Left cardiac atrium (tissue), 4 donors: ENCODE measurements at regions not wholly inside any gene's neighbourhood (a gene's known extent, or its start where the extent isn't known, plus 50 kb on each side); places are given as distances from the start of the nearest gene placed in this dataset.
A peak's percentile ranks its signal among the peaks of the same experiment; 100 is the strongest.
"Not testable (repeated sequence)": the region's sequence is repeated elsewhere in the genome, so short reads cannot be mapped to it uniquely, and the experiment has no call there.

Source experiments
- ATAC-seq, 2 donors: fragments of 200-7000 bp; cut with Tn5 transposase; one replicate each; pipeline ENCODE4 v1.9.1; 2020; ENCODE audit warnings: mild to moderate bottlenecking in 2 of 2, moderate library complexity in 2 of 2
- DNase-seq: peaks from one replicate; pipeline ENCODE4 v3.0.0-alpha.2; 2020
- intact Hi-C, 2 donors: fragments of 100-400 bp; cut with DNase I; formaldehyde crosslinking; loops; one replicate each; pipeline versions ENCODE4 v1.14.1 to v1.15.1; 2022 to 2023
- donor health status: DM: no; HTN: yes; CAD: no.
- donor health status: DM: no; HTN: yes; CAD: no; lungs with severe emphysema.
- donor health status: DM: yes; HTN: yes; CAD: no.
- donor health status: Dilated cardiomyopathy.

- intact Hi-C loops = loop anchor here (5.0 to 10.0 kb wide), 3 partner anchors 76 to 858 kb away; no protein-coding TSS in a partner anchor
- DNase-seq (no peak), ATAC-seq (no peak)
Measured at GRCh38 chr4:147093206-147093605, 147.5 kb upstream of the TTC29 start.

- ATAC-seq (no peak), DNase-seq (no peak)
- intact Hi-C loops = loop anchor here (5.0 to 10.0 kb wide), 3 partner anchors 77 to 859 kb away; no protein-coding TSS in a partner anchor
Measured at GRCh38 chr4:147094238-147094637, 148.6 kb upstream of the TTC29 start.

- ATAC-seq = peak in 1 of 2 donors; percentile 48
- DNase-seq = no peak
- intact Hi-C loops = loop anchor here in 1 of 2 donors (1.0 to 10.0 kb wide), 3 partner anchors 78 to 862 kb away; no protein-coding TSS in a partner anchor
Measured at GRCh38 chr4:147096667-147097604, 151.3 kb upstream of the TTC29 start.

- intact Hi-C loops = no loop called here
- DNase-seq (no peak), ATAC-seq (no peak)
Measured at GRCh38 chr4:147101678-147102077, 156.0 kb upstream of the TTC29 start.

- ATAC-seq = no peak
- no peak for DNase-seq
- intact Hi-C loops = no loop called here
Measured at GRCh38 chr4:147102596-147102995, 156.9 kb upstream of the TTC29 start.

GRCh38 chr4:147103403-147103946 lies 157.8 kb upstream of the TTC29 start:
- peak; percentile 92 to 97 for ATAC-seq
- intact Hi-C loops = no loop called here
- peak; percentile 66 for DNase-seq

- intact Hi-C loops = loop anchor here in 1 of 2 donors (5.0 kb wide), 1 partner anchor 488 kb away; no protein-coding TSS in a partner anchor
- no peak for ATAC-seq
- DNase-seq = no peak
Measured at GRCh38 chr4:147104768-147105167, 159.1 kb upstream of the TTC29 start.

- ATAC-seq (no peak), DNase-seq (no peak)
- intact Hi-C loops = loop anchor here in 1 of 2 donors (5.0 kb wide), 1 partner anchor 484 kb away; no protein-coding TSS in a partner anchor
Measured at GRCh38 chr4:147108409-147108808, 162.7 kb upstream of the TTC29 start.

GRCh38 chr4:147109800-147110199 lies 164.1 kb upstream of the TTC29 start:
- intact Hi-C loops = loop anchor here (5.0 to 10.0 kb wide), 2 partner anchors 483 to 485 kb away; no protein-coding TSS in a partner anchor
- no peak for ATAC-seq
- no peak for DNase-seq

GRCh38 chr4:147110473-147111367 lies 165.1 kb upstream of the TTC29 start:
- ATAC-seq (peak; percentile 46 to 67), DNase-seq (no peak)
- intact Hi-C loops = loop anchor here in 1 of 2 donors (10.0 kb wide), 1 partner anchor 484 kb away; no protein-coding TSS in a partner anchor

GRCh38 chr4:147112196-147112595 lies 166.5 kb upstream of the TTC29 start:
- not testable (repeated sequence) for DNase-seq, ATAC-seq
- intact Hi-C loops = loop anchor here in 1 of 2 donors (10.0 kb wide), 1 partner anchor 483 kb away; no protein-coding TSS in a partner anchor

GRCh38 chr4:147117431-147117830 lies 171.8 kb upstream of the TTC29 start:
- peak; percentile 21 for DNase-seq
- ATAC-seq = peak; percentile 84 to 97
- intact Hi-C loops = loop anchor here in 1 of 2 donors (10.0 kb wide), 1 partner anchor 477 kb away; no protein-coding TSS in a partner anchor

- ATAC-seq (peak; percentile 79 to 85), DNase-seq (no peak)
- intact Hi-C loops = loop anchor here in 1 of 2 donors (10.0 kb wide), 1 partner anchor 476 kb away; no protein-coding TSS in a partner anchor
Measured at GRCh38 chr4:147118528-147118927, 172.9 kb upstream of the TTC29 start.

- intact Hi-C loops = no loop called here
- ATAC-seq (no peak), DNase-seq (no peak)
Measured at GRCh38 chr4:147122685-147123084, 177.0 kb upstream of the TTC29 start.

- ATAC-seq (no peak), DNase-seq (no peak)
- intact Hi-C loops = no loop called here
Measured at GRCh38 chr4:147123146-147123545, 177.5 kb upstream of the TTC29 start.

GRCh38 chr4:147128787-147129186 lies 183.1 kb upstream of the TTC29 start:
- no peak for ATAC-seq
- intact Hi-C loops = no loop called here
- no peak for DNase-seq

GRCh38 chr4:147129687-147130086 lies 184.0 kb upstream of the TTC29 start:
- intact Hi-C loops = no loop called here
- DNase-seq = no peak
- ATAC-seq = no peak

- ATAC-seq = no peak
Measured at GRCh38 chr4:147134536-147135210, 189.0 kb upstream of the TTC29 start.

More at GRCh38 chr4:147134536-147135210, 189.0 kb upstream of the TTC29 start:
- intact Hi-C loops = no loop called here
- no peak for DNase-seq
